H9 (cell line): ENCODE measurements at regions not wholly inside any gene's neighbourhood (a gene's known extent, or its start where the extent isn't known, plus 50 kb on each side); places are given as distances from the start of the nearest gene placed in this dataset.

Experiments
- DNase-seq: peaks from one replicate; pipeline ENCODE4 v3.0.0-alpha.2; 2017
- H2AFZ ChIP-seq: one replicate; pipeline ENCODE4 v1.6.1; 2013; ENCODE audit warnings: mild to moderate bottlenecking, low read length, control low read depth, moderate library complexity
- H2AK5ac ChIP-seq: 2 replicates; pipeline ENCODE4 v1.6.1; 2013; ENCODE audit warnings: low read length, control low read depth, mixed read lengths; ENCODE audit not compliant: insufficient read length
- H2BK120ac ChIP-seq: one replicate; pipeline ENCODE4 v1.6.1; 2013; ENCODE audit warnings: low read depth, mild to moderate bottlenecking, low read length, control low read depth, inconsistent platforms; ENCODE audit not compliant: poor library complexity, severe bottlenecking
- H2BK12ac ChIP-seq: 2 replicates; pipeline ENCODE4 v1.6.1; 2013; ENCODE audit warnings: low read length, control low read depth, mixed read lengths, low read depth; ENCODE audit not compliant: insufficient read length
- H2BK15ac ChIP-seq: 2 replicates; pipeline ENCODE4 v1.6.1; 2013; ENCODE audit warnings: low read depth, low read length, control low read depth
- H2BK20ac ChIP-seq: one replicate; pipeline ENCODE4 v1.6.1; 2013; ENCODE audit warnings: low read depth, mild to moderate bottlenecking, low read length, control low read depth, inconsistent platforms; ENCODE audit not compliant: poor library complexity, severe bottlenecking
- H2BK5ac ChIP-seq: 2 replicates; pipeline ENCODE4 v1.6.1; 2013; ENCODE audit warnings: low read length, control low read depth, mixed read lengths; ENCODE audit not compliant: insufficient read length
- H3K14ac ChIP-seq: 2 replicates; pipeline ENCODE4 v1.6.1; 2013; ENCODE audit warnings: low read length, control low read depth; ENCODE audit not compliant: insufficient read depth
- H3K18ac ChIP-seq: 2 replicates; pipeline ENCODE4 v1.6.1; 2013; ENCODE audit warnings: low read depth, mild to moderate bottlenecking, mixed read lengths, low read length, control low read depth; ENCODE audit not compliant: insufficient read length
- H3K23ac ChIP-seq: 2 replicates; pipeline ENCODE4 v1.6.1; 2013; ENCODE audit warnings: low read length, control low read depth, mixed read lengths, low read depth; ENCODE audit not compliant: insufficient read length
- H3K23me2 ChIP-seq: 2 replicates; pipeline ENCODE4 v1.6.1; 2013; ENCODE audit warnings: low read depth, mild to moderate bottlenecking, mixed read lengths, low read length, control low read depth; ENCODE audit not compliant: insufficient read length, poor library complexity, severe bottlenecking
- H3K27ac ChIP-seq: 2 replicates; pipeline ENCODE4 v1.5.1; 2013; ENCODE audit warnings: low read length, control low read depth, mixed read lengths, low read depth; ENCODE audit not compliant: insufficient read length
- H3K27me3 ChIP-seq: 2 replicates; pipeline ENCODE4 v1.6.1; 2013; ENCODE audit warnings: low read length, control low read depth, inconsistent platforms; ENCODE audit not compliant: insufficient read depth
- H3K4ac ChIP-seq: 2 replicates; pipeline ENCODE4 v1.6.1; 2013; ENCODE audit warnings: low read depth, mild to moderate bottlenecking, control low read depth, inconsistent platforms, low read length, moderate library complexity
- H3K4me1 ChIP-seq: 2 replicates; pipeline ENCODE4 v1.6.1; 2013; ENCODE audit warnings: low read length, control low read depth, inconsistent platforms; ENCODE audit not compliant: insufficient read depth
- H3K4me2 ChIP-seq: 2 replicates; pipeline ENCODE4 v1.6.1; 2013; ENCODE audit warnings: low read length, control low read depth, mixed read lengths; ENCODE audit not compliant: insufficient read length, insufficient read depth
- H3K56ac ChIP-seq: 2 replicates; pipeline ENCODE4 v1.6.1; 2013; ENCODE audit warnings: low read depth, mild to moderate bottlenecking, mixed read lengths, low read length, control low read depth; ENCODE audit not compliant: insufficient read length
- H3K79me1 ChIP-seq: 2 replicates; pipeline ENCODE4 v1.6.1; 2013; ENCODE audit warnings: low read depth, mild to moderate bottlenecking, moderate library complexity, low read length, control low read depth, inconsistent platforms; ENCODE audit not compliant: insufficient read depth, poor library complexity, severe bottlenecking
- H3K79me2 ChIP-seq: 2 replicates; pipeline ENCODE4 v1.6.1; 2013; ENCODE audit warnings: low read length, control low read depth, inconsistent platforms; ENCODE audit not compliant: insufficient read depth
- H3K9ac ChIP-seq: 2 replicates; pipeline ENCODE4 v1.6.1; 2013; ENCODE audit warnings: low read length, control low read depth, mixed read lengths; ENCODE audit not compliant: insufficient read length; ENCODE audit errors: extremely low read depth
- H3K9me3 ChIP-seq: one replicate; pipeline ENCODE4 v1.6.1; 2013; ENCODE audit warnings: low read depth, low read length, inconsistent platforms; ENCODE audit not compliant: control insufficient read depth
- H3T11ph ChIP-seq: one replicate; pipeline ENCODE4 v1.6.1; 2013; ENCODE audit warnings: mild to moderate bottlenecking, low read length, control low read depth, inconsistent platforms
- H4K20me1 ChIP-seq: one replicate; pipeline ENCODE4 v1.6.1; 2013; ENCODE audit not compliant: control insufficient read depth, insufficient read length, insufficient read depth
- H4K5ac ChIP-seq: 2 replicates; pipeline ENCODE4 v1.6.1; 2013; ENCODE audit warnings: low read depth, mild to moderate bottlenecking, mixed read lengths, low read length, control low read depth; ENCODE audit not compliant: insufficient read length
- H4K8ac ChIP-seq: replicated peaks from 2 replicates; pipeline ENCODE4 v1.6.1; 2013; ENCODE audit warnings: low read length, control low read depth, mixed read lengths, low read depth; ENCODE audit not compliant: insufficient read length
- H4K91ac ChIP-seq: 2 replicates; pipeline ENCODE4 v1.6.1; 2013; ENCODE audit warnings: low read depth, mild to moderate bottlenecking, moderate library complexity, mixed read lengths, low read length, control low read depth; ENCODE audit not compliant: insufficient read length
- H3K27ac Mint-ChIP-seq, 3 experiments: 2 replicates in 2 of 3; 3 replicates in 1 of 3; pipeline ENCODE4 v1.8.0; 2020 to 2021; ENCODE audit warnings: mixed read lengths in 3 of 3, mild to moderate bottlenecking in 1 of 3, moderate library complexity in 1 of 3
- H3K27me3 Mint-ChIP-seq: 2 replicates; pipeline ENCODE4 v1.8.0; 2021; ENCODE audit warnings: low read depth, mild to moderate bottlenecking, moderate library complexity, mixed read lengths
- H3K36me3 Mint-ChIP-seq, 3 experiments: 2 replicates in 2 of 3; 3 replicates in 1 of 3; pipeline ENCODE4 v1.8.0; 2020 to 2021; ENCODE audit warnings: low read depth in 3 of 3, mixed read lengths in 3 of 3; ENCODE audit not compliant: insufficient read depth in 1 of 3
- H3K4me1 Mint-ChIP-seq, 2 experiments: 2 replicates each; pipeline ENCODE4 v1.8.0; 2020; ENCODE audit warnings: mixed read lengths in 2 of 2
- H3K4me3 Mint-ChIP-seq, 2 experiments: 2 replicates in 1 of 2; 3 replicates in 1 of 2; pipeline ENCODE4 v1.8.0; 2020 to 2021; ENCODE audit warnings: mild to moderate bottlenecking in 2 of 2, mixed read lengths in 2 of 2, moderate library complexity in 1 of 2
- H3K9me3 Mint-ChIP-seq, 2 experiments: 2 replicates in 1 of 2; 3 replicates in 1 of 2; pipeline ENCODE4 v1.8.0; 2020; ENCODE audit warnings: mild to moderate bottlenecking in 2 of 2, mixed read lengths in 2 of 2, moderate library complexity in 1 of 2
- WGBS: extraction: QIAGEN DNeasy Blood & Tissue Kit; methylation state at CpG from one replicate; pipeline ENCODE4 v1.1.7; 2013; ENCODE audit warnings: missing lambda C conversion rate, low lambda C conversion rate, mixed read lengths; ENCODE audit not compliant: insufficient read length; ENCODE audit errors: extremely low coverage; 5-methylcytosine and 5-hydroxymethylcytosine counted together
- TF ChIP-seq, protein P1 (sequence below): fragments of 200-600 bp; sonication (generic); conservative IDR thresholded peaks from 3 replicates; pipeline ENCODE4 v1.8.0; 2021; ENCODE audit warnings: antibody characterized with exemption, mild to moderate bottlenecking

DNA sequence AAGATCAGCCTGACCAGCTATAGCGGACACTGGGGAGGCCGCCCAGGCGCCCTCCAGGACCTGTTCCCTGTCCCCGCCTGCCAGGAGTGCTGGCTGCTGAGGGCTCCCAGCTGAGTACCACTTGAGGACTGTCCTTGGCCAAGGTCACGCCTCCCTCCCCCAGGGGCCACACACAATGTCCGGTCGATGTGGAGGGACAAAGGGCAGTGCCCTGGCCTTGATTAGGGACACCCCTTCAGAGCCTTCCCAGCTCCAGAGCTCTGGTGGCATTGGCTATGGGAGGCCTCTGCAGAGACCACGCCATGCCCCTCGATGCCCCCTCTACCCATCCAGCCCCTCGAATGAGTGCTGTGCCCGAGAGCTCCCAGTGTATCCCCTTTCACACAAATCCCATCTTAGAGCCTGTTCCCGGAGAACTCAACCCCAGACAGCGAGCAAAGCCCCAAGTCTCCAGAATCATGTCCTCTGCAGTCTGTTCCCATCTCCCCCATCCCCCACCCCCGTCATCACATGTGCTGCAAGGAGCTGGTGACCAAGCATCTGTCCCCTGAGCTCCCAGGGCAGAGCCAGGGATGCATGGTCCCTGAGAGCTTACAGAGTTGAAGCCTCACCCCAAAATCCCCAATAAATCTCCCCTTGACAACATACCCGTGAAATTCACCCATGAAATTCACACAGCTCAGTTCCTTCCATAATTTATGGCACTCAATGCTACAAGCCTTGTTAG lies 158.9 kb downstream of the NUP210 start:
- Histone ChIP-seq H2BK20ac (no peak overlapping the region), H3K4me2 (no peak overlapping the region), H4K20me1 (no peaks in the 10 kb centered on the region), H3K9me3 (no peaks in the 10 kb centered on the region), H2BK15ac (no peak overlapping the region), H3T11ph (no peak overlapping the region), H3K18ac (no peak overlapping the region), H3K4me1 (peaks cover 6% of the 10 kb centered on the region; the same call in 1 of the 2 replicates), H4K91ac (no peak overlapping the region), H3K23ac (no peak overlapping the region), H3K27ac (no peak overlapping the region), H3K27me3 (no peaks in the 10 kb centered on the region), H2BK120ac (no peak overlapping the region), H3K4ac (no peak overlapping the region), H4K8ac (no peak overlapping the region), H3K79me1 (no peaks in the 10 kb centered on the region), H3K79me2 (no peaks in the 10 kb centered on the region; the same call in 1 of the 2 replicates), H3K56ac (no peak overlapping the region), H4K5ac (no peak overlapping the region), H2AK5ac (no peak overlapping the region), H2BK5ac (no peak overlapping the region), H3K23me2 (no peaks in the 10 kb centered on the region), H2AFZ (no peak overlapping the region), H3K14ac (no peak overlapping the region), H2BK12ac (no peak overlapping the region), H3K9ac (no peak overlapping the region)
- H3K9me3 Mint-ChIP-seq, result no peaks in the 10 kb centered on the region; a peak in 1 of 5 replicates
- H3K36me3 Mint-ChIP-seq, result peaks cover 0 to 3% (median 0%) of the 10 kb centered on the region in 3 experiments; a peak in 1 of 7 replicates
- TF ChIP-seq, protein P1, sequence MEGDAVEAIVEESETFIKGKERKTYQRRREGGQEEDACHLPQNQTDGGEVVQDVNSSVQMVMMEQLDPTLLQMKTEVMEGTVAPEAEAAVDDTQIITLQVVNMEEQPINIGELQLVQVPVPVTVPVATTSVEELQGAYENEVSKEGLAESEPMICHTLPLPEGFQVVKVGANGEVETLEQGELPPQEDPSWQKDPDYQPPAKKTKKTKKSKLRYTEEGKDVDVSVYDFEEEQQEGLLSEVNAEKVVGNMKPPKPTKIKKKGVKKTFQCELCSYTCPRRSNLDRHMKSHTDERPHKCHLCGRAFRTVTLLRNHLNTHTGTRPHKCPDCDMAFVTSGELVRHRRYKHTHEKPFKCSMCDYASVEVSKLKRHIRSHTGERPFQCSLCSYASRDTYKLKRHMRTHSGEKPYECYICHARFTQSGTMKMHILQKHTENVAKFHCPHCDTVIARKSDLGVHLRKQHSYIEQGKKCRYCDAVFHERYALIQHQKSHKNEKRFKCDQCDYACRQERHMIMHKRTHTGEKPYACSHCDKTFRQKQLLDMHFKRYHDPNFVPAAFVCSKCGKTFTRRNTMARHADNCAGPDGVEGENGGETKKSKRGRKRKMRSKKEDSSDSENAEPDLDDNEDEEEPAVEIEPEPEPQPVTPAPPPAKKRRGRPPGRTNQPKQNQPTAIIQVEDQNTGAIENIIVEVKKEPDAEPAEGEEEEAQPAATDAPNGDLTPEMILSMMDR, result no peak
- WGBS, result no CpG with 5 or more reads among the region's 15 CpGs
- H3K4me1 Mint-ChIP-seq, result peaks cover 9 to 11% of the 10 kb centered on the region in 2 experiments; a peak in 3 of 4 replicates
- H3K27ac Mint-ChIP-seq, result no peak overlapping the region; a peak in 1 of 7 replicates
- no peak for DNase-seq
- H3K27me3 Mint-ChIP-seq, result no peaks in the 10 kb centered on the region; the same call in 1 of the 2 replicates
- H3K4me3 Mint-ChIP-seq, result no peak overlapping the region; a peak in 1 of 5 replicates
